ENCODE measurements at regions not wholly inside any gene's neighbourhood (a gene's known extent, or its start where the extent isn't known, plus 50 kb on each side); places are given as distances from the start of the nearest gene placed in this dataset.
"Not testable (repeated sequence)": the region's sequence is repeated elsewhere in the genome, so short reads cannot be mapped to it uniquely, and the experiment has no call there.

DNA sequence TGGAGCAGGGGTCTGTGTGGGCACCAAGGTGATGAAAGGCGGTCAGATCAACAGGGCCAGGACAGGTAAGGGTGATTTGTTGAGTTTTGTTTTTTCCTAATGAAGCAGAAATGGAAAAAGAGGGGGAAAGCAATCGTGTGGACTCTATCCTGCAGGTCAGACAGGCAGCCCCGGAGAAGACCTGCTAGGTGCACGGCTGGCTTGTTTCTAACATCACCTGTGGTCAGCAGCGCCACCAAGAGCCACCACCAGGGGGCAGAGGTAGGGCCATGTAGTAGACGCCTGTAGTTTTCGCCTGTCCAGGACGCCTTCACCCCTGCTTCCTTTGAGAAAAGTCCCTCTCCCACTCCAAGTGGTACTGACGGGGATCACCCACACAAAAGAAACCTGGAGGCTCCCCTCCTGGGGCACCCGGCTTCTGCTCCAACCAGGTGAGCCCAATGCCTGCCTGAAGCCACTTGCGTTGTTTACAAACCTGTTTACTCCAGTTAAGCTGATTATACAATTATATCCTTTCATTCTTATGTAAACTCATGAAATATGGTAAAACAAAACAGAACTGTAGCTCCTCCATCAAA, 54.2 kb upstream of the SEC14L1 start:
- peak; percentile 60 for DNase-seq (ENCODE audit: low read depth)

DNA sequence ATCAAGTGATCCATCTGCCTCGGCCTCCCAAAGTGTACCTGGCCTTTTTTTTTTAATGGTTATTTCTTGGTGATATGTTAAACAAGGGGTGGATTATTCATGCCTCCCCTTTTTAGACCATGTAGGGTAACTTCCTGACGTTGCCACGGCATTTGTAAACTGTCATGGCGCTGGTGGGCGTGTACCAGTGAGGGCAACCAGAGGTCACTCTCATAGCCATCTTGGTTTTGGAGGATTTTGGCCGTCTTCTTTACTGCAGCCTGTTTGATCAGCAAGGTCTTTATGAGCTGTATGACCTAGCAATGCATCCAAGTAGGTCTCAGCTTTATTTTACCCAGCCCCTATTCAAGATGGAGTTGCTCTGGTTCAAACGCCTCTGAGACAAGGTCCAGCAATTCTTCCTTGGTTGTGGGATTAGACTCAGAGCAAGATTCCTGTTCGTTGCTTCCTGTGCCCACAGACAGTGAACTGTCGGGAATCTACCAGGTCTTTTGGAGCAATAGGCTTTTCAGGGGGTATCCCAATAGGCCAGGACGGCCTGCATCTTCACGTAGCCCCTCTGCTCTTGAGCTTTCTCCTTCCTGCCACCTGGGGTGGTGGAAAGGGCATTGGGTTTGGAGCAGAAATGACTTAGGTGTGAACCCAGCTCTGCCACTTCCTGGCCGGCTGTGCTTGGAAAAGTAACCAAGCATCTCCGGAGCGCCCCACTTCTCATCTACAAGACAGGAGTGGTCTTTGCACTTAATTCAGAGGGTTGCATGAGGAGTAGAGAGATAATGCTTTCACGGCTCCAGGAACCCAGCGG, 52.9 kb upstream of the SEC14L1 start:
- DNase-seq (ENCODE audit: low read depth): no peak

DNA sequence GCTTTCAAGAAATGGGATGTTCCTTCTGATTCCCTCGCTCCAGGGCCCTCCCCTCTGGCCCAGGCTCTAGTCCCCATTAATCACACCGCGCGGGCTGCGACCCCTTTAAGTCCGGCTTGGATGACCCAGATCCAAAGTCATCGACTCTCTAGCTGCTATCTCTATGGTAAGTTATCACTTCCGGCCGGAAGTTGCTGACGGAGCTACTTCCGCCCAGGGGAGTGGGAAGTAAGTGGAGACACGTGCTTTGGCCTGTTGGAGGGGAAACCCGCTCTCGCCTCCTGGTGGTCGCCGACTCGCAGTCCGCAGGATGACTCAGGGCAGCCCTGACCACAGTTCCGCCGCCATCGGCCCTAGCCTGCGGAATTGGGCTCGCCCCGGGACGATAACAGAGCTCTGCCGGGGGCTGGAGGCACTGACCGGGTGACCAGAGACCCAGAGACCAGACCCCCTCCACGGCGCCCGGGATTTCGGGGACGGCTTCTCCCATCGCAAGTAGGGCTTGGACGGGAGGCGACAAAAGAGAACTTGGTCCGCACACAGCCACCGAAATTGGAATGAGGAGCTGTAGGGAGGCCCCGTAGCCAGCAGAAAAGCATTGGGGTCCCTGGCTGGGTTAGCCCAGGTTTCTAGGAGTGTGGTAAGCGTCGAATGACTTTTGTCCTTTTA, 52.2 kb upstream of the SEC14L1 start:
- DNase-seq (ENCODE audit: low read depth): peak; percentile 76

DNA sequence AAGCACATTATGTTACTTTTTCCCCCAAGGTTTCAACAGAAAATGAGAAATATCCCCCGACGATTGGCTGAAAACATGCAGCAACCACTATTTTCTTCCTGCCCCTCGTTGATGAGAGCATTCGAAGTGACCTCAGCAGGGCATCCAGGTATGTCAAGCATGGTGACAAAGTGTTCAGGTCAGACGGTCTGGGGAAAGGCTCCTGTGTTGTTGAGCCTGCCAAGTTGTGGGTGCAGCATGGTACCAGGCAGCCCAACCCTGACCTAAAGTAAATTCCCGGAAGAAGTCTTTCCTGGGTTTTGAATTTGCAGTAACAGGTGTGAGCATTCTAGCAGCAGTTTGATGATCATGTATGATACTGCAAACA, 51.7 kb upstream of the SEC14L1 start:
- DNase-seq (ENCODE audit: low read depth): no peak

DNA sequence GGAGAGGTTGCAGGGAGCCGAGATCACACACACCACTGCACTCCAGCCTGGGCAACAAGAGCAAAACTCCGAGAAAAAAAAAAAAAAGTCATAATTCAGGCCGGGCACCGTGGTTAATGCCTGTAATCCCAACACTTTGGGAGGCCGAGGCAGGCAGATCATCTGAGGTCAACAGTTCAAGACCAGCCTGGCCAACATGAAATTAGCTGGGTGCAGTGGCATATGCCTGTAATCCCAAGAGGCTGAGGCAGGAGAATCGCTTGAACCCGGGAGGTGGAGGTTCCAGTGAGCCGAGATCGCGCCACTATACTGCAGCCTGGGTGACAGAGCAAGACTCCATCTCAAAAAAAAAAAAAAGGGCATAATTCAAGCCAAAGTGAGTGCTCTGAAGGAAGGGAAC, 50.8 kb upstream of the SEC14L1 start:
- not testable (repeated sequence) for DNase-seq (ENCODE audit: low read depth)

DNA sequence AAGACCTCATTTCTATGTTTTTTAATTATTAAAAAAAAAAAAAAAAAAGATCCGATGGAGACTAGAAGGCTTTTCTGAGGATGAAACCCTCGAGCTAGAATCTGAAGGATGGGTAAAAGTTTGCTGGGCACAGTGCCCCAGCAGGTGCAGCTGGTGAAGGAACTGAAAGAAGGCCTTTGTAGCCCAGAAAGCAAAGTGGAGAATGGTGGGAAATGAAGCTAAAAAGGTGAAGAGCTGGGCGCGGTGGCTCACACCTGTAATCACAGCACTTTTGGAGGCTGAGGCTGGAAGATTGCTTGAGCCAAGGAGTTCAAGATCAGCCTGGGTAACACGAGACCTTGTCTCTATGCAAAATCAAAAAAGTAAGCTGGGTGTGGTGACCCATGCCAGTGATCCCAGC, 50.3 kb upstream of the SEC14L1 start:
- DNase-seq (ENCODE audit: low read depth): no peak

All from activated T-helper 1 cell treated with Interleukin-2 at 50 U/mL for 16 hours (primary cell).